HepG2 (cell line): ENCODE measurements at regions not wholly inside any gene's neighbourhood (a gene's known extent, or its start where the extent isn't known, plus 50 kb on each side); places are given as distances from the start of the nearest gene placed in this dataset.

Experiments
- ATAC-seq: fragments of 200-7000 bp; cut with Tn5 transposase; 3 replicates; pipeline ENCODE4 v1.9.1; 2020; ENCODE audit warnings: mild to moderate bottlenecking, moderate library complexity
- BruUV-seq: library from RNA; stranded (reverse); fragments of 400-500 nt; replicated peaks from 2 replicates; lab custom pipeline; 2021; lab: Mats Ljungman, UMichigan
- CTCF ChIA-PET: fragments of 300-600 bp; formaldehyde crosslinking; extraction: SDS; loops from one replicate; lab custom pipeline; 2021; ENCODE audit warnings: low total read pairs, inconsistent platforms, low intra/inter-chr PET ratio; lab: Yijun Ruan, JAX
- POLR2A ChIA-PET: fragments of 350-600 bp; sonication (Branson Sonifier 250); formaldehyde crosslinking; loops from one replicate; lab custom pipeline; 2020; ENCODE audit warnings: antibody characterized with exemption, inconsistent platforms; lab: Yijun Ruan, JAX
- DNase-seq: peaks from one replicate; pipeline ENCODE4 v3.0.0-alpha.2; 2015; ENCODE audit warnings: low spot score
- FAIRE-seq: peaks from 3 replicates; lab custom pipeline; 2011; peaks lifted over from hg19 to GRCh38; lab: Jason Lieb, UNC
- H2AFZ ChIP-seq: one replicate; pipeline ENCODE4 v1.6.1; 2011; ENCODE audit warnings: low read length, inconsistent platforms
- H3K27ac ChIP-seq: fragments of 300-600 bp; 3 replicates; pipeline ENCODE4 v1.8.0; 2011; ENCODE audit warnings: mixed run types, mild to moderate bottlenecking, mixed read lengths, low read length, inconsistent platforms; ENCODE audit not compliant: insufficient read depth; ENCODE audit errors: extremely low read length
- H3K27me3 ChIP-seq, 2 experiments: fragments of 200-600 bp in 1 of 2; 2 replicates in 1 of 2; 3 replicates in 1 of 2; pipeline versions ENCODE4 v1.6.0 to v1.8.0; 2011; ENCODE audit warnings: low read length in 2 of 2, mild to moderate bottlenecking in 2 of 2, moderate library complexity in 2 of 2, inconsistent platforms in 1 of 2; ENCODE audit not compliant: insufficient read depth in 2 of 2, control insufficient read depth in 1 of 2
- H3K36me3 ChIP-seq, 2 experiments: fragments of 200-600 bp in 1 of 2; replicated peaks in 1 of 2; 2 replicates in 1 of 2; 3 replicates in 1 of 2; pipeline versions ENCODE4 v1.5.1 to v1.8.0; 2011; ENCODE audit warnings: low read length in 2 of 2, inconsistent platforms in 1 of 2; ENCODE audit not compliant: insufficient read depth in 2 of 2, control insufficient read depth in 1 of 2
- H3K4me1 ChIP-seq: 2 replicates; pipeline ENCODE4 v1.5.1; 2012; ENCODE audit warnings: low read length, inconsistent platforms; ENCODE audit not compliant: insufficient read depth
- H3K4me2 ChIP-seq: 2 replicates; pipeline ENCODE4 v1.6.0; 2011; ENCODE audit warnings: low read depth, low read length, inconsistent platforms
- H3K4me3 ChIP-seq, 3 experiments: fragments of 200-600 bp in 1 of 3; sonication (generic), shearing (Covaris generic) in 1 of 3; replicated peaks in 1 of 3; 2 replicates each; pipeline ENCODE4 v1.5.1; 2011 to 2016; ENCODE audit warnings: low read length in 3 of 3, inconsistent platforms in 2 of 3, low read depth in 2 of 3, mild to moderate bottlenecking in 2 of 3, control low read depth in 1 of 3, mixed read lengths in 1 of 3; ENCODE audit not compliant: insufficient read depth in 1 of 3
- H3K79me2 ChIP-seq: one replicate; pipeline ENCODE4 v1.6.1; 2011; ENCODE audit warnings: low read length, inconsistent platforms; ENCODE audit not compliant: insufficient read depth
- H3K9ac ChIP-seq: 2 replicates; pipeline ENCODE4 v1.6.0; 2011; ENCODE audit warnings: mild to moderate bottlenecking, low read depth, low read length, inconsistent platforms; ENCODE audit not compliant: insufficient read depth
- H3K9me3 ChIP-seq: 2 replicates; pipeline ENCODE4 v1.5.1; 2012; ENCODE audit warnings: mild to moderate bottlenecking, low read length
- H4K20me1 ChIP-seq: 2 replicates; pipeline ENCODE4 v1.6.0; 2011; ENCODE audit warnings: inconsistent platforms, mild to moderate bottlenecking, low read length, moderate library complexity; ENCODE audit not compliant: insufficient read depth
- ELF1 ChIP-seq: sonication (generic); formaldehyde crosslinking; IDR thresholded peaks from 2 replicates; pipeline ENCODE4 v1.4.0; 2020; ENCODE audit warnings: missing genetic modification reagents
- EP300 ChIP-seq, 3 experiments: sonication (generic) in 1 of 3; formaldehyde crosslinking in 1 of 3; IDR thresholded peaks; 2 replicates each; pipeline versions ENCODE4 v1.5.1 to v1.6.1; 2011 to 2020; ENCODE audit warnings: low read depth in 2 of 3, low read length in 2 of 3, borderline replicate concordance in 1 of 3, improper control_type of control experiment in 1 of 3, mild to moderate bottlenecking in 1 of 3, missing genetic modification reagents in 1 of 3, moderate library complexity in 1 of 3
- GATA4 ChIP-seq: sonication (generic); IDR thresholded peaks from 2 replicates; pipeline ENCODE4 v1.6.1; 2016; ENCODE audit warnings: antibody characterized with exemption, low read depth, borderline replicate concordance
- HNF4G ChIP-seq, 2 experiments: sonication (generic) in 1 of 2; formaldehyde crosslinking in 1 of 2; IDR thresholded peaks; 2 replicates each; pipeline versions ENCODE4 v1.4.0 to v1.6.1; 2011 to 2020; ENCODE audit warnings: borderline replicate concordance in 2 of 2, low read depth in 2 of 2, mild to moderate bottlenecking in 2 of 2, low read length in 1 of 2, missing genetic modification reagents in 1 of 2, moderate library complexity in 1 of 2
- KAT7 ChIP-seq: IDR thresholded peaks from 2 replicates; pipeline ENCODE4 v1.6.1; 2018; ENCODE audit warnings: borderline replicate concordance, missing compliant biosample characterization
- LBX2 ChIP-seq: sonication (generic); formaldehyde crosslinking; IDR thresholded peaks from 2 replicates; pipeline ENCODE4 v1.5.0; 2020; ENCODE audit warnings: missing genetic modification reagents, mild to moderate bottlenecking, borderline replicate concordance
- MAF1 ChIP-seq: sonication (generic); formaldehyde crosslinking; IDR thresholded peaks from 2 replicates; pipeline ENCODE4 v1.5.0; 2020; ENCODE audit warnings: missing genetic modification reagents, borderline replicate concordance
- PAX8 ChIP-seq: sonication (generic); formaldehyde crosslinking; IDR thresholded peaks from 2 replicates; pipeline ENCODE4 v1.8.0; 2022; ENCODE audit warnings: mild to moderate bottlenecking, missing genetic modification reagents, borderline replicate concordance
- SIN3A ChIP-seq: IDR thresholded peaks from 2 replicates; pipeline ENCODE4 v1.6.1; 2011; ENCODE audit warnings: low read depth, mild to moderate bottlenecking, control low read depth, low read length, borderline replicate concordance
- ZBTB7B ChIP-seq: sonication (generic); formaldehyde crosslinking; IDR thresholded peaks from 2 replicates; pipeline ENCODE4 v1.4.0; 2020; ENCODE audit warnings: missing genetic modification reagents
- ZFP36L1 ChIP-seq: sonication (generic); formaldehyde crosslinking; IDR thresholded peaks from 2 replicates; pipeline ENCODE4 v1.8.0; 2022; ENCODE audit warnings: mild to moderate bottlenecking, missing genetic modification reagents, moderate library complexity
- ZNF570 ChIP-seq: sonication (generic); formaldehyde crosslinking; IDR thresholded peaks from 2 replicates; pipeline ENCODE4 v1.4.0; 2020; ENCODE audit warnings: mild to moderate bottlenecking, missing genetic modification reagents, borderline replicate concordance
- WGBS: methylation state at CpG from one replicate; pipeline ENCODE4 v1.1.6; 2017; ENCODE audit warnings: low lambda C conversion rate; 5-methylcytosine and 5-hydroxymethylcytosine counted together
- in situ Hi-C: cut with HindIII; loops from 2 replicates; pipeline ENCODE4 v1.10.0; 2017; ENCODE audit warnings: low pct_unique_long_range_greater_than_20kb; ENCODE audit not compliant: extremely low pct_ligation_motif_present
- intact Hi-C: fragments of 100-400 bp; cut with micrococcal nuclease; formaldehyde crosslinking; loops from one replicate; pipeline ENCODE4 v1.10.0; 2022; ENCODE audit not compliant: unreplicated experiment
- TF ChIP-seq, protein P1 (sequence below), 2 experiments: fragments of 450-650 bp in 1 of 2; sonication (generic) in 1 of 2; formaldehyde crosslinking; IDR thresholded peaks; 2 replicates each; pipeline versions ENCODE4 v1.5.0 to v1.8.0; 2020 to 2022; ENCODE audit warnings: mild to moderate bottlenecking in 1 of 2, missing genetic modification reagents in 1 of 2
- TF ChIP-seq, protein P2 (sequence below): sonication (generic); formaldehyde crosslinking; IDR thresholded peaks from 2 replicates; pipeline ENCODE4 v1.9.0; 2021; ENCODE audit warnings: missing genetic modification reagents, borderline replicate concordance

GRCh38 chr2:122741403-122741802 is 986.0 kb downstream of the TSN start (continued):
- no peak for TF ChIP-seq ZBTB7B (CRISPR knock-in tag)
- no peak for TF ChIP-seq EP300 (IDR thresholded peaks at IDR 0.05; ENCODE audit: low read depth in 2 of 2, low read length in 2 of 2)
- TF ChIP-seq EP300 (CRISPR knock-in tag; IDR thresholded peaks at IDR 0.05; ENCODE audit: borderline replicate concordance): no peak
- no peak for TF ChIP-seq HNF4G (IDR thresholded peaks at IDR 0.05; ENCODE audit: borderline replicate concordance, low read depth, low read length)
- no peak for TF ChIP-seq HNF4G (CRISPR knock-in tag; IDR thresholded peaks at IDR 0.05; ENCODE audit: borderline replicate concordance, low read depth)

DNA sequence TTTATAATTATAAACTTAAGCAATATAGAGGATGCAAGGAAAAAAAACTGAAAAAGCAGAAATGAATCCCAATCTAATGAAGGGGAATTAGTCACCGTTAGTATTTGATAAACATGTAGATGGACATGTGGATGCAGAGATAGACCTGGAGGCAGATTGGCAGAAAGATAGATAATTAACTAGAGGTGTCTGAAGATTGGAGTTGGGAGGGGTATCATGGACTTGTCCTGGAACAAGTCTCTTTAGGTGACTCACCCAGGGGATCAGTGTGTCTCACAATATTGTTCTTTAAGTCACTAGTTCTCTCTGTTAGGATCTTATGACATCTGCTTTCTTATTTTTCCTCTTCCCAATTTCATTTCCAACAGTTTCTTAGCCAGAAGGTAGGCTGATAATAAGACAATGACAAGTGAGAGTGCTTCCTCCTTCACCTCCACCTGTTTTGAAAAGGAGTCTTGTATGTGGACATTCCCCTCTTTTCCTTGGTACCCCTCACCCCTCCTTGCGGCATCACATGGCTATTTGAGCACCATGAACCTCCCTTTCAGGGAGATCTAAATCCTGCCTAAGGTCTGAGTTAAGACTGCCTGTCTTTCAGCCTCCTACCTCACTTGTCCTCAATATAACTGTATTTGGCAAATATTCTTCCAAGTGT is 987.7 kb downstream of the TSN start:
- Histone ChIP-seq H3K4me2 (no peak overlapping the region), H3K4me1 (peaks cover 4% of the 10 kb centered on the region; the same call in 1 of the 2 replicates), H3K36me3 (no peaks in the 10 kb centered on the region), H4K20me1 (no peaks in the 10 kb centered on the region), H3K4me3 (no peak overlapping the region), H3K27ac (no peak overlapping the region), H3K27me3 (no peaks in the 10 kb centered on the region), H3K9ac (no peak overlapping the region), H3K79me2 (no peaks in the 10 kb centered on the region), H3K9me3 (no peaks in the 10 kb centered on the region), H2AFZ (no peak overlapping the region)
- ChIA-PET CTCF (no interaction called here), POLR2A (no interaction called here)
- intact Hi-C loops (loop anchor here (10.0 kb wide), 1 partner anchor 308 kb away; no protein-coding TSS in a partner anchor), in situ Hi-C loops (no loop called here)
- no peak for FAIRE-seq
- no peak for ATAC-seq
- 0% methylated on average over 2 of the region's 2 CpGs for WGBS
- no TSS peak for BruUV-seq
- no peak for DNase-seq
- TF ChIP-seq ELF1 (CRISPR knock-in tag): no peak
- no peak for TF ChIP-seq LBX2 (CRISPR knock-in tag)
- TF ChIP-seq, protein P1, sequence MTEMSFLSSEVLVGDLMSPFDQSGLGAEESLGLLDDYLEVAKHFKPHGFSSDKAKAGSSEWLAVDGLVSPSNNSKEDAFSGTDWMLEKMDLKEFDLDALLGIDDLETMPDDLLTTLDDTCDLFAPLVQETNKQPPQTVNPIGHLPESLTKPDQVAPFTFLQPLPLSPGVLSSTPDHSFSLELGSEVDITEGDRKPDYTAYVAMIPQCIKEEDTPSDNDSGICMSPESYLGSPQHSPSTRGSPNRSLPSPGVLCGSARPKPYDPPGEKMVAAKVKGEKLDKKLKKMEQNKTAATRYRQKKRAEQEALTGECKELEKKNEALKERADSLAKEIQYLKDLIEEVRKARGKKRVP (CRISPR knock-in tag; IDR thresholded peaks at IDR 0.05): no peak
- TF ChIP-seq PAX8 (CRISPR knock-in tag): no peak
- TF ChIP-seq KAT7 (CRISPR knock-in tag): no peak
- TF ChIP-seq, protein P2, sequence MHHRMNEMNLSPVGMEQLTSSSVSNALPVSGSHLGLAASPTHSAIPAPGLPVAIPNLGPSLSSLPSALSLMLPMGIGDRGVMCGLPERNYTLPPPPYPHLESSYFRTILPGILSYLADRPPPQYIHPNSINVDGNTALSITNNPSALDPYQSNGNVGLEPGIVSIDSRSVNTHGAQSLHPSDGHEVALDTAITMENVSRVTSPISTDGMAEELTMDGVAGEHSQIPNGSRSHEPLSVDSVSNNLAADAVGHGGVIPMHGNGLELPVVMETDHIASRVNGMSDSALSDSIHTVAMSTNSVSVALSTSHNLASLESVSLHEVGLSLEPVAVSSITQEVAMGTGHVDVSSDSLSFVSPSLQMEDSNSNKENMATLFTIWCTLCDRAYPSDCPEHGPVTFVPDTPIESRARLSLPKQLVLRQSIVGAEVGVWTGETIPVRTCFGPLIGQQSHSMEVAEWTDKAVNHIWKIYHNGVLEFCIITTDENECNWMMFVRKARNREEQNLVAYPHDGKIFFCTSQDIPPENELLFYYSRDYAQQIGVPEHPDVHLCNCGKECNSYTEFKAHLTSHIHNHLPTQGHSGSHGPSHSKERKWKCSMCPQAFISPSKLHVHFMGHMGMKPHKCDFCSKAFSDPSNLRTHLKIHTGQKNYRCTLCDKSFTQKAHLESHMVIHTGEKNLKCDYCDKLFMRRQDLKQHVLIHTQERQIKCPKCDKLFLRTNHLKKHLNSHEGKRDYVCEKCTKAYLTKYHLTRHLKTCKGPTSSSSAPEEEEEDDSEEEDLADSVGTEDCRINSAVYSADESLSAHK (CRISPR knock-in tag): no peak
- TF ChIP-seq MAF1 (CRISPR knock-in tag): no peak
- TF ChIP-seq GATA4: no peak
- TF ChIP-seq ZFP36L1 (CRISPR knock-in tag): no peak
- TF ChIP-seq SIN3A: no peak
- TF ChIP-seq ZNF570 (CRISPR knock-in tag): no peak
